Peyer's patch (tissue), 4 donors: ENCODE measurements at regions not wholly inside any gene's neighbourhood (a gene's known extent, or its start where the extent isn't known, plus 50 kb on each side); places are given as distances from the start of the nearest gene placed in this dataset.

ENCODE experiments used
- DNase-seq, 3 donors: peaks; one replicate each; pipeline ENCODE4 v3.0.0-alpha.2; 2017 to 2019
- H3K27ac ChIP-seq, 4 donors: fragments of 200-600 bp; sonication (generic); one replicate each; pipeline ENCODE4 v1.5.1; 2016 to 2019
- H3K27me3 ChIP-seq, 2 donors: fragments of 200-600 bp; sonication (generic); one replicate each; pipeline ENCODE4 v1.5.1; 2019
- H3K36me3 ChIP-seq, 3 donors: fragments of 200-600 bp; sonication (generic); one replicate each; pipeline ENCODE4 v1.5.1; 2016 to 2019
- H3K4me1 ChIP-seq, 4 donors: fragments of 200-600 bp; sonication (generic); one replicate each; pipeline ENCODE4 v1.5.1; 2016 to 2019
- H3K4me3 ChIP-seq, 4 donors: fragments of 200-600 bp; sonication (generic); 1 replicate in 3 of 4; 2 replicates in 1 of 4; pipeline ENCODE4 v1.5.1; 2016 to 2019; ENCODE audit warnings: mild to moderate bottlenecking in 1 of 4
- H3K9me3 ChIP-seq, 4 donors: fragments of 200-600 bp; sonication (generic); one replicate each; pipeline ENCODE4 v1.5.1; 2016 to 2019; ENCODE audit warnings: mild to moderate bottlenecking in 1 of 4
- CTCF ChIP-seq, 6 experiments: fragments of 450-650 bp in 4 of 6; fragments of 200-600 bp in 2 of 6; sonication (generic) in 1 of 6; IDR thresholded peaks; one replicate each; pipeline ENCODE4 v1.5.1; 2017 to 2019; ENCODE audit warnings: antibody characterized with exemption in 6 of 6, mild to moderate bottlenecking in 3 of 6, moderate library complexity in 1 of 6
- POLR2A ChIP-seq, 2 donors: fragments of 450-650 bp; IDR thresholded peaks; one replicate each; pipeline ENCODE4 v1.5.1; 2017; ENCODE audit warnings: antibody characterized with exemption in 2 of 2, mild to moderate bottlenecking in 2 of 2, moderate library complexity in 2 of 2

- H3K36me3 ChIP-seq, result no peaks in the 10 kb centered on the region
- no peaks in the 10 kb centered on the region for H3K4me1 ChIP-seq
- no peak overlapping the region for H3K27ac ChIP-seq
- no peaks in the 10 kb centered on the region for H3K9me3 ChIP-seq
- no peak for DNase-seq
- no peak overlapping the region for H3K4me3 ChIP-seq
- TF ChIP-seq POLR2A (IDR thresholded peaks at IDR 0.05) (no peak), CTCF (IDR thresholded peaks at IDR 0.05) (no peak)
- H3K27me3 ChIP-seq, result no peaks in the 10 kb centered on the region
These were observed 1267.9 kb downstream of the BRD1 start for GRCh38 chr22:48559647-48560388.

GRCh38 chr22:48558606-48559402 lies 1268.9 kb downstream of the BRD1 start:
- Histone ChIP-seq H3K27ac (no peak overlapping the region), H3K4me3 (no peak overlapping the region), H3K4me1 (no peaks in the 10 kb centered on the region), H3K9me3 (no peaks in the 10 kb centered on the region), H3K27me3 (no peaks in the 10 kb centered on the region), H3K36me3 (no peaks in the 10 kb centered on the region)
- no peak for DNase-seq
- TF ChIP-seq POLR2A (IDR thresholded peaks at IDR 0.05) (no peak), CTCF (IDR thresholded peaks at IDR 0.05) (no peak)

- no peaks in the 10 kb centered on the region for H3K4me1 ChIP-seq
- H3K27me3 ChIP-seq, result no peaks in the 10 kb centered on the region
- no peak for DNase-seq
- no peak overlapping the region for H3K27ac ChIP-seq
- H3K9me3 ChIP-seq, result no peaks in the 10 kb centered on the region
- no peak for TF ChIP-seq POLR2A (IDR thresholded peaks at IDR 0.05)
- TF ChIP-seq CTCF (IDR thresholded peaks at IDR 0.05), result no peak
- no peak overlapping the region for H3K4me3 ChIP-seq
- no peaks in the 10 kb centered on the region for H3K36me3 ChIP-seq
These were observed 1269.7 kb downstream of the BRD1 start for GRCh38 chr22:48558016-48558415.

- Histone ChIP-seq H3K9me3 (no peaks in the 10 kb centered on the region), H3K4me3 (no peak overlapping the region), H3K36me3 (no peaks in the 10 kb centered on the region), H3K27me3 (no peaks in the 10 kb centered on the region), H3K4me1 (no peaks in the 10 kb centered on the region), H3K27ac (no peak overlapping the region)
- no peak for TF ChIP-seq POLR2A (IDR thresholded peaks at IDR 0.05)
- TF ChIP-seq CTCF (IDR thresholded peaks at IDR 0.05), result no peak
- no peak for DNase-seq
These were observed 1270.2 kb downstream of the BRD1 start for GRCh38 chr22:48557473-48557872.

- no peaks in the 10 kb centered on the region for H3K4me1 ChIP-seq
- no peak for DNase-seq
- no peaks in the 10 kb centered on the region for H3K27me3 ChIP-seq
- no peak overlapping the region for H3K4me3 ChIP-seq
- H3K27ac ChIP-seq, result no peak overlapping the region
- no peak for TF ChIP-seq CTCF (IDR thresholded peaks at IDR 0.05)
- no peak for TF ChIP-seq POLR2A (IDR thresholded peaks at IDR 0.05)
- no peaks in the 10 kb centered on the region for H3K36me3 ChIP-seq
- no peaks in the 10 kb centered on the region for H3K9me3 ChIP-seq
These were observed 1270.9 kb downstream of the BRD1 start for GRCh38 chr22:48556751-48557150.
